ENCODE measurements at regions not wholly inside any gene's neighbourhood (a gene's known extent, or its start where the extent isn't known, plus 50 kb on each side); places are given as distances from the start of the nearest gene placed in this dataset.

GRCh38 chr5:12354686-12355085, 450.4 kb upstream of the CTNND2 start:
- TF ChIP-seq EGR1 (IDR thresholded peaks at IDR 0.05; ENCODE audit: borderline replicate concordance, low read depth, low read length), result no peak
- no peak for TF ChIP-seq POLR2AphosphoS5 (IDR thresholded peaks at IDR 0.05; ENCODE audit: low read depth, low read length)
- TF ChIP-seq, protein P1, sequence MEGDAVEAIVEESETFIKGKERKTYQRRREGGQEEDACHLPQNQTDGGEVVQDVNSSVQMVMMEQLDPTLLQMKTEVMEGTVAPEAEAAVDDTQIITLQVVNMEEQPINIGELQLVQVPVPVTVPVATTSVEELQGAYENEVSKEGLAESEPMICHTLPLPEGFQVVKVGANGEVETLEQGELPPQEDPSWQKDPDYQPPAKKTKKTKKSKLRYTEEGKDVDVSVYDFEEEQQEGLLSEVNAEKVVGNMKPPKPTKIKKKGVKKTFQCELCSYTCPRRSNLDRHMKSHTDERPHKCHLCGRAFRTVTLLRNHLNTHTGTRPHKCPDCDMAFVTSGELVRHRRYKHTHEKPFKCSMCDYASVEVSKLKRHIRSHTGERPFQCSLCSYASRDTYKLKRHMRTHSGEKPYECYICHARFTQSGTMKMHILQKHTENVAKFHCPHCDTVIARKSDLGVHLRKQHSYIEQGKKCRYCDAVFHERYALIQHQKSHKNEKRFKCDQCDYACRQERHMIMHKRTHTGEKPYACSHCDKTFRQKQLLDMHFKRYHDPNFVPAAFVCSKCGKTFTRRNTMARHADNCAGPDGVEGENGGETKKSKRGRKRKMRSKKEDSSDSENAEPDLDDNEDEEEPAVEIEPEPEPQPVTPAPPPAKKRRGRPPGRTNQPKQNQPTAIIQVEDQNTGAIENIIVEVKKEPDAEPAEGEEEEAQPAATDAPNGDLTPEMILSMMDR (IDR thresholded peaks at IDR 0.05; ENCODE audit: control extremely low read depth in 1 of 3, insufficient read depth in 1 of 3, low read depth in 1 of 3, low read length in 3 of 3), result no peak
- no peak for TF ChIP-seq ZNF274 (IDR thresholded peaks at IDR 0.05; ENCODE audit: borderline replicate concordance, extremely low read depth, low read length)
- no peak for TF ChIP-seq RFX5 (IDR thresholded peaks at IDR 0.05; ENCODE audit: borderline replicate concordance, low read depth, low read length)
- TF ChIP-seq POLR2A (IDR thresholded peaks at IDR 0.05; ENCODE audit: control extremely low read depth in 1 of 2, low read depth in 2 of 2, low read length in 2 of 2), result no peak
- TF ChIP-seq NRF1 (IDR thresholded peaks at IDR 0.05; ENCODE audit: low read depth, low read length), result no peak
- no peak for TF ChIP-seq EP300 (IDR thresholded peaks at IDR 0.05; ENCODE audit: borderline replicate concordance in 1 of 2, low read depth in 2 of 2, low read length in 2 of 2)

Measured in H1 (cell line).